Testis (tissue), 2 donors: ENCODE measurements at regions not wholly inside any gene's neighbourhood (a gene's known extent, or its start where the extent isn't known, plus 50 kb on each side); places are given as distances from the start of the nearest gene placed in this dataset.

Experiments
- CTCF ChIP-seq, 3 experiments: fragments of 450-650 bp in 2 of 3; fragments of 200-600 bp in 1 of 3; sonication (generic) in 1 of 3; IDR thresholded peaks; one replicate each; pipeline ENCODE4 v1.5.1; 2016 to 2019; ENCODE audit warnings: antibody characterized with exemption in 3 of 3, mild to moderate bottlenecking in 2 of 3, moderate library complexity in 1 of 3
- POLR2A ChIP-seq: fragments of 450-650 bp; IDR thresholded peaks from one replicate; pipeline ENCODE4 v1.6.1; 2017; ENCODE audit warnings: antibody characterized with exemption, mild to moderate bottlenecking, moderate library complexity

- TF ChIP-seq CTCF (IDR thresholded peaks at IDR 0.05) (no peak), POLR2A (no peak)
Observed at GRCh38 chr4:87732033-87732765, 67.2 kb upstream of the IBSP start.
